Psoas muscle (tissue), 7 donors: ENCODE measurements at regions not wholly inside any gene's neighbourhood (a gene's known extent, or its start where the extent isn't known, plus 50 kb on each side); places are given as distances from the start of the nearest gene placed in this dataset.

Experiments used
- ATAC-seq, 4 donors: fragments of 200-7000 bp; cut with Tn5 transposase; one replicate each; pipeline ENCODE4 v1.9.1; 2020; ENCODE audit warnings: moderate library complexity in 3 of 4, mild to moderate bottlenecking in 2 of 4
- DNase-seq, 2 donors: peaks; one replicate each; pipeline ENCODE4 v3.0.0-alpha.2; 2020
- H3K27ac ChIP-seq: fragments of 200-600 bp; one replicate; pipeline ENCODE4 v1.8.0; 2022
- H3K27me3 ChIP-seq, 3 donors: fragments of 200-600 bp in 1 of 3; one replicate each; pipeline versions ENCODE4 v1.6.1 to v1.8.0; 2013 to 2022; ENCODE audit warnings: low read length in 2 of 3, mild to moderate bottlenecking in 2 of 3, moderate library complexity in 1 of 3; ENCODE audit not compliant: insufficient read depth in 3 of 3
- H3K36me3 ChIP-seq, 2 donors: fragments of 200-600 bp in 1 of 2; one replicate each; pipeline versions ENCODE4 v1.6.1 to v1.8.0; 2013 to 2022; ENCODE audit warnings: low read depth in 1 of 2, mild to moderate bottlenecking in 1 of 2, moderate library complexity in 1 of 2; ENCODE audit not compliant: insufficient read depth in 1 of 2
- H3K4me1 ChIP-seq: fragments of 200-600 bp; one replicate; pipeline ENCODE4 v1.8.0; 2022
- H3K4me3 ChIP-seq: fragments of 200-600 bp; one replicate; pipeline ENCODE4 v1.8.0; 2022; ENCODE audit warnings: mild to moderate bottlenecking
- H3K9me3 ChIP-seq: fragments of 200-600 bp; one replicate; pipeline ENCODE4 v1.8.0; 2022
- WGBS, 3 donors: extraction: QIAGEN DNeasy Blood & Tissue Kit; methylation state at CpG; one replicate each; pipeline versions ENCODE4 v1.1.6 to v1.1.7; 2013; 5-methylcytosine and 5-hydroxymethylcytosine counted together
- intact Hi-C, 2 donors: fragments of 100-400 bp; cut with DNase I; formaldehyde crosslinking; loops; one replicate each; pipeline versions ENCODE4 v1.11.0 to v1.14.2; 2022
- TF ChIP-seq, protein P1 (sequence below): fragments of 200-600 bp; IDR thresholded peaks from one replicate; pipeline ENCODE4 v1.8.0; 2022; ENCODE audit warnings: antibody characterized with exemption
- donor health status: healthy with polysubstance abuse.
- donor health status: DM: no; HTN: no; CAD: no; lungs with moderate emphysema.
- donor health status: Bipolar disorder and iron deficiency.
- donor health status: healthy.
- donor health status: DM: yes; HTN: yes; CAD: no.
- donor health status: DM: no; HTN: no; CAD: no.
- donor health status: DM: yes; HTN: yes; CAD: no.

DNA sequence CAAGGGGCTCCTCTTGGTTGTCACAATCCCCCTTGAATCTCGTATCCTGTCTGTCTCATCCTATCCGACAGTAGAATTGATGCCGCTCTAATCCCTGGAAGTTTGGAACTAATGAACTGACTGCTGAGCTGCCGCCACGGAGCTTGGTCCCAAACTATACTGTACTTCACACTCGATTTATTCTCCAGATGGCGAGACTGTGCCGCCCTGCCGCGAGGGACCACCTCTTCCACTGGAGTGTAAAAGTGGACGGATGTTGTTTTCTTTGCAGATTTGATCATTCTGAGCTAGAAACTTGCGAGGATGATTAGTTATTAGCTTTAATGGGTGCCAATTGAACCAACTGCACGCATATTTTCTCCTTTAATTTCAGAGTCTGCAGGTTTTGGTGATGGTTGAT lies 117.2 kb downstream of the ZIC5 start:
- Histone ChIP-seq H3K4me1 (no peaks in the 10 kb centered on the region), H3K27me3 (no peaks in the 10 kb centered on the region), H3K9me3 (no peaks in the 10 kb centered on the region), H3K4me3 (no peak overlapping the region), H3K36me3 (no peaks in the 10 kb centered on the region), H3K27ac (no peak overlapping the region)
- TF ChIP-seq, protein P1, sequence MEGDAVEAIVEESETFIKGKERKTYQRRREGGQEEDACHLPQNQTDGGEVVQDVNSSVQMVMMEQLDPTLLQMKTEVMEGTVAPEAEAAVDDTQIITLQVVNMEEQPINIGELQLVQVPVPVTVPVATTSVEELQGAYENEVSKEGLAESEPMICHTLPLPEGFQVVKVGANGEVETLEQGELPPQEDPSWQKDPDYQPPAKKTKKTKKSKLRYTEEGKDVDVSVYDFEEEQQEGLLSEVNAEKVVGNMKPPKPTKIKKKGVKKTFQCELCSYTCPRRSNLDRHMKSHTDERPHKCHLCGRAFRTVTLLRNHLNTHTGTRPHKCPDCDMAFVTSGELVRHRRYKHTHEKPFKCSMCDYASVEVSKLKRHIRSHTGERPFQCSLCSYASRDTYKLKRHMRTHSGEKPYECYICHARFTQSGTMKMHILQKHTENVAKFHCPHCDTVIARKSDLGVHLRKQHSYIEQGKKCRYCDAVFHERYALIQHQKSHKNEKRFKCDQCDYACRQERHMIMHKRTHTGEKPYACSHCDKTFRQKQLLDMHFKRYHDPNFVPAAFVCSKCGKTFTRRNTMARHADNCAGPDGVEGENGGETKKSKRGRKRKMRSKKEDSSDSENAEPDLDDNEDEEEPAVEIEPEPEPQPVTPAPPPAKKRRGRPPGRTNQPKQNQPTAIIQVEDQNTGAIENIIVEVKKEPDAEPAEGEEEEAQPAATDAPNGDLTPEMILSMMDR, result no peak
- intact Hi-C loops, result no loop called here
- DNase-seq, result no peak
- no peak for ATAC-seq
- WGBS, 3 donors, result 70 to 80% (median 79%) methylated on average over 13 of the region's 13 CpGs

DNA sequence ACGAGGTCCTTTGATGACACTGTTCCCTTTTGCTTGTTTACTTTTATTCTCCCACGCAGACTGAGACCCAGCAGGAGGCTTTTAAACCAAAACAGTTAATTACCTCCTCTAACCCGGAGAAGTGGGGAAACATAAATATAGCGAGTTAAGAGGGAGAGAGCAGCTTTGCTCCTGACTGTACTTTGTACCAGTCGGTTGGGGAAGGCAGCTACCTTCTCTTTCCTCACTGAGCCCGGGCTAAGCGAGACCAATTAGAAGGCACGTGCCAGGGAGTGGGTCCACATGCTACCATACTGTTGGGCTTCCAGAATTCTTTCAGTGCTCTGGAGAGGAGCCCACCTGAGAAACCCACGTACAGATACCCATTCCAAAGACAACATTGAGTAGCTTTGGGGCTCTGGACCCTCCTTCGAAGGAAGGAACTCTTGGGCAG lies 124.2 kb downstream of the ZIC5 start:
- Histone ChIP-seq H3K27ac (no peak overlapping the region), H3K36me3 (no peaks in the 10 kb centered on the region), H3K4me3 (no peak overlapping the region), H3K4me1 (no peaks in the 10 kb centered on the region), H3K27me3 (no peaks in the 10 kb centered on the region), H3K9me3 (no peaks in the 10 kb centered on the region)
- DNase-seq (no peak), ATAC-seq (no peak)
- WGBS, 3 donors, result 56 to 62% (median 60%) methylated on average over 10 of the region's 10 CpGs
- TF ChIP-seq, protein P1, result no peak
- intact Hi-C loops, result no loop called here

DNA sequence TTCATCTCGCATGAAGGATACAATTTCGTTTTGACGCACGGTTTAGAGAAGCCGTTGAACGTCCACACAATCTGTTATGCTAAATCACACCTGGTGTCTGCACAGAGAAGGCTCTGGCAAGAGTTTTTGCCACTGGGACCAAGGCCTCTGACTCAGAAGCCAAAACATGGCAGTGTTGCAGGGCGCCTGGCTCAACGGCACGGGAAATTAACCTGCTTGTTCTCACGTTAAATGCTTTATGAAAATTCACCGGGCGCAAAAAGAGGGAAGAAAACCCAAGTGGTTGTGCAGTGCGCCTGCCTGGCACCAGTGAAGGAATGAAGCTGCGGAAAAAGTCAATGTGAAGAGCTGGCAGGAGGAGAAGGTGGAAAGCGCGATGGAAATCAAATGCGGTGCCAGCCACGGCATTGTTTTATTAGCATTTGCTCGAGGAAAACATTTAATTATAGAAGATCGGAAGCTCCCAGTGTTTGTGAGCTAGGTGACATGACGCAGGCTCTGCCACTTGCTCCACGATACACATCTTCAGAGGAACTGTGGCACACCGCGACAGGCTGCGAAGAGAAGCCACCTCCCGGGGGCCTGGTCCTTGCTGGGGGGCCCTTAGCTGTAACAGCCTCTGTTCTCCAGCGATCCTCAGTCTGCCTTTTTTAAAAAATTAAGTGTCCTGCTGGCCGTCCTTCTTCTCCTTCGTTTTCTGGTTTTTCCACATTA lies 126.2 kb downstream of the ZIC5 start:
- no peak for ATAC-seq
- H3K27me3 ChIP-seq, result no peaks in the 10 kb centered on the region
- H3K36me3 ChIP-seq, result no peaks in the 10 kb centered on the region

DNA sequence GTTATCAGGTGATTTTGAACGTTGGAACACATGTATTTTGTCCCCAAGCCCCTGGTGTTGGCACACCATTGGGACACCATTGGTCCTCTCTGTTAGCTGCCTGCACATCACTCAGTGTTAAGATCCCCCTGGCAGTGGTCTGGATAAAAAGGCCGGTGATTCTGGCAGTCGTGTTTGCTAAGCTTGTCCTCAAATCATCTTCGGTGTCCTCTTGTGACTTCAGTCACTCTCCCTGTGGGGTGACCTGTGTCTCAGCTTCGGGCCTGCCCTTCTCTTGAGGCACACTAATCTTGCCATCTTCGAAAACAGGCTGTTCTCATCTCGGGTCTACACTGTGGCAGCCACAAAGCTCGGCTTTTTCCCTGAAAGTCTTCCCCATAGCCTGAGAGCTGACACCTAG lies 127.1 kb downstream of the ZIC5 start:
- ATAC-seq, result no peak

More for the DNA sequence above, 126.2 kb downstream of the ZIC5 start:
- Histone ChIP-seq H3K4me3 (no peak overlapping the region), H3K27ac (no peak overlapping the region), H3K4me1 (no peaks in the 10 kb centered on the region), H3K9me3 (no peaks in the 10 kb centered on the region)
- no peak for DNase-seq
- WGBS, 3 donors, result 75 to 78% (median 77%) methylated on average over 29 of the region's 29 CpGs
- TF ChIP-seq, protein P1, result no peak
- intact Hi-C loops, result no loop called here

More for the DNA sequence above, 127.1 kb downstream of the ZIC5 start:
- DNase-seq, result no peak
- no peaks in the 10 kb centered on the region for H3K27me3 ChIP-seq
- intact Hi-C loops, result no loop called here
- H3K27ac ChIP-seq, result no peak overlapping the region
- H3K4me3 ChIP-seq, result no peak overlapping the region
- H3K4me1 ChIP-seq, result no peaks in the 10 kb centered on the region
- TF ChIP-seq, protein P1, result no peak
- WGBS, 3 donors, result 68 to 77% (median 73%) methylated on average over 8 of the region's 8 CpGs
- H3K9me3 ChIP-seq, result no peaks in the 10 kb centered on the region
- H3K36me3 ChIP-seq, result no peaks in the 10 kb centered on the region
